HG03442 (cell line): ENCODE measurements at regions not wholly inside any gene's neighbourhood (a gene's known extent, or its start where the extent isn't known, plus 50 kb on each side); places are given as distances from the start of the nearest gene placed in this dataset.
"Not testable (repeated sequence)": the region's sequence is repeated elsewhere in the genome, so short reads cannot be mapped to it uniquely, and the experiment has no call there.

Source experiments
- ATAC-seq: cut with Tn5 transposase; IDR thresholded peaks from one replicate; pipeline ENCODE4 v1.9.1; 2021; ENCODE audit warnings: mild to moderate bottlenecking, moderate library complexity; ENCODE audit not compliant: unreplicated experiment

- ATAC-seq, result no peak
Measured at GRCh38 chr4:84298023-84298718, 200.9 kb downstream of the NKX6-1 start.

GRCh38 chr4:84291969-84292368 lies 207.1 kb downstream of the NKX6-1 start:
- no peak for ATAC-seq

DNA sequence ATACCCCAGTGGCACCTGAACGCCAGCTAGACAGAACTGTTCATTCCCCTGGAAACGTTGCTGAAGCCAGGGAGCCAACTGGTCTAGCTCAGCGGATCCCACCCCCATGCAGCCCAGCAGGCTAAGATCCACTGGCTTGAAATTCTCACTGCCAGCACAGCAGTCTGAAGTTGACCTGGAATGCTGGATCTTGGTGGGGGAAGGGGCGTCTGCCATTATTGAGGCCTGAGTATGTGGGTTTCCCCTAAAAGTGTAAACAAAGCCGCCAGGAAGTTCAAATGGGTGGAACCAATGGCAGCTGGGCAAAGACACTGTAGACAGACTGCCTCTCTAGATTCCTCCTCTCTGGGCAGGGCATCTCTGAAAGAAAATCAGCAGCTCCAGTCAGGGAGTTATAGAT lies 213.0 kb downstream of the NKX6-1 start:
- no peak for ATAC-seq

DNA sequence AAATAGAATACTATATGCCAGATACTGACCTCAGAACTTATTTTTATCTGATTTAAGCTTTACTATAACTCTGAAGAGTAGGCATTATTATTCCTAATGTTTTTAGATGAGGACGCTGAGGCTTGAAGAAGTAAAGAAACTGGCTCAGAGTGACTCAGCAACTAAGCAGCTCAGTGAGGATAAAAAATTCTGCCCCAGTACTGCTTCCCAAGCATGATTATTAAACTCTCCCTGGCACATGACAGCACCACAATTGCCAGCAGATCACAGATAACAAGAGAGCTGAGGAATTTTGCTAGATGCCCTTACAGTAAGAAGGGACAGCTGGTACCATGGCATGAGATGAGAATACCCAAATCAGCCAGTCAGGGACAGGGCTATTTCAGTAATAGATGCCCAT lies 219.4 kb downstream of the NKX6-1 start:
- no peak for ATAC-seq

DNA sequence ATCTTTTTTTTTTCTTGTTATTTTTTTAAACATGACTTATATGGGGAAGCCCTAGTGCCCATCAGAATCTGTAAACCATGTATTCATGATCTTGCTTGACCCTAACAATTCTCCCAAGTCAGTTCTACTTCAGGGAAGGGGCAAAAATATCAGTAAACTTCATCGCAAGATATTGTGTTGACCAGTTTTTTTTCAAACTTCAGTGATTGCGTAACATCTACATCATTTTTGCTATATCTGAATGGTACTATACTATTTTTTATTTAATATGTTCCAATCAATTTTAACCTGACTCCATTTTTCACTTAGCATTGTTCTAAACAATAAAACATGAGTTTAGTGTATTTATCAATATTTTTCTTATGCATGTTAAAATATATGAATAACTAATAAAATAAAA lies 221.2 kb downstream of the NKX6-1 start:
- no peak for ATAC-seq

DNA sequence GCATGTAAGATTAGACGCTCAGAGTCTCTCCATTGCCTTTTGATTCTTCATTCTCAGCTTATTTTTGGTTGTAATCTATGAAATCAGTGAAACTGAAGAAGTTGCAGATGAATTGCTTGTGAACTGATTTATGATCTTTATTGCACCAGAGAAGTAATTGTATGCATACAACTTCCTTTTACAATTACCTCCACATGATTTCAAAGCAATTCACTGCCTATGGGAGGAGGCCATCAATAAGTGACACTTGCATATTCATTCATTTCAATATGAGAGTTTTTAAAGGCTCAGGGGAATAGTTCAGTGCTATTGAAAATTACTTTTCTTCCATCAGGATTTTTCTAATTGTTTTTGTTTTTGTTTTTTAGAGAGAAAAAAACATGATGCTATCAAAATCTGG lies 222.3 kb downstream of the NKX6-1 start:
- ATAC-seq, result no peak

- ATAC-seq, result no peak
Measured at GRCh38 chr4:84269536-84270044, 229.5 kb downstream of the NKX6-1 start.

DNA sequence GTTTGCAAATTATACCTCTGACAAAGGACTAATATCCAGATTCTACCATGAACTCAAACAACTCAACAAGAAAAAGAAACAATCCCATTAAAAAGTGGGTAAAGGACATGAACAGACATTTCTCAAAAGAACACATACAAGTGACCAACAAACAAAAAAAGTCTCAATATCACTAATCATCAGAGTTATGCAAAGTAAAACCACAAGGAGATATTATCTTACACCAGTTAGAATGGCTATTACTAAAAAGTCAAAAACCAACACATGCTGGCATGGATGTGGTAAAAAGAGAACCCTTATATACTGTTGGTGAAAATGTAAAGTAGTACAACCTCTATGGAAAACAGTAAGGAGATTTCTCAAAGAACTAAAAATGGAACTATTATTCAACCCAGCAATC lies 234.4 kb downstream of the NKX6-1 start:
- ATAC-seq, result no peak

- peak; percentile 33 for ATAC-seq
Measured at GRCh38 chr4:84263415-84263814, 235.7 kb downstream of the NKX6-1 start.

DNA sequence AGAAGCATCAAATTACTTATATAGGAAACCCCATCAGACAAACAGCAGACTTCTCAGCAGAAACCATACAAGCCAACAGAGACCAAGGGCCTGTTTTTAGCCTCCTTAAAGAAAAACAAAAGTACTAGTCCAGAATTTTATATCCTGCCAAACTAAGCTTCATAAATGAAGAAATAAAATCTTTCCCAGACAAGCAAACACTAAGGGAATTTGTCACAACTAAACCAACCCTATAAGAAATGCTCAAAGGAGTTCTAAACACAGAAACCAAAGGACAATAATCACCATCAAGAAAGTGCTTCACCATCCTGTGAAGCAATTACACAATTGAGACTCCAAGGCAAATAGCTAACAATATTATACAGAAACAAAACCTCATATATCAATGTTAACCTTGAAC lies 238.6 kb downstream of the NKX6-1 start:
- no peak for ATAC-seq

- ATAC-seq, result peak; percentile 84
Measured at GRCh38 chr4:84258905-84259830, 239.9 kb downstream of the NKX6-1 start.

DNA sequence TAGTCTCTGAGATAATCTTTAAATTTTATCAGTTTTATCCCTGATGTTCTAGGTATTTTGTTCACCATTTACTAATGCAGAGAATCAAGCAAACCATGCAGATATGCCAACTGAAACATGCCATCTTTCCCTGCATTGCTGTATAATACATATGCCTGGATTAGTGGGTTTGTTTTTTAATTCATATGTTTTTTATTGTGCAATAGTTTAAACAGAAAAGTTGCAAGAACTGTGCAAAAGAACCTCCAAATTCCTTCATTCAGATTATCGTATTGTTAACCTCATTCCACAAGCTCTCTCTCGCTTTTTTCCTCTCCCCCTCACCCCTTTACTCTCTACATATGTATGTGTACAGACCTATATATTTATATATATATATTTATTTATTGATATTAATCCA lies 244.6 kb downstream of the NKX6-1 start:
- no peak for ATAC-seq

DNA sequence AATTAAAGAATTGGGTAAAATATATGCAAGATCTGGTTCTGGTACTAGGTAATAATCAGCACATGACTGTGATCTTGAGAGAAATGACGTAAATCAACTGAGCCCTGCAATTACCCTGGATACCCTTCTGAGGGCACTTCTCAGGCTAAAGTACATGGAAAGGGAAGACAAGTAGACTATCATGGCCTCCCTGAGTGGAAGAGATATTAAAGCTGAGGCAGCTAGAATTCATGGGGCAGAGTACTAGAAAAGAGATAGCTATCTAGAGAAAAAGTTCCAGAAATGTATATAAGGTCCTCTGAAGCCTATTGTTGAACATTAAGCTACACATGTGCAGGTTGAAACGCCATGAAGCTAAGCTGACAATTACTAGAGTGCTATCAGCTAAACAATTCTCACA lies 249.6 kb downstream of the NKX6-1 start:
- no peak for ATAC-seq

GRCh38 chr4:84245042-84245441 lies 254.1 kb downstream of the NKX6-1 start:
- not testable (repeated sequence) for ATAC-seq

DNA sequence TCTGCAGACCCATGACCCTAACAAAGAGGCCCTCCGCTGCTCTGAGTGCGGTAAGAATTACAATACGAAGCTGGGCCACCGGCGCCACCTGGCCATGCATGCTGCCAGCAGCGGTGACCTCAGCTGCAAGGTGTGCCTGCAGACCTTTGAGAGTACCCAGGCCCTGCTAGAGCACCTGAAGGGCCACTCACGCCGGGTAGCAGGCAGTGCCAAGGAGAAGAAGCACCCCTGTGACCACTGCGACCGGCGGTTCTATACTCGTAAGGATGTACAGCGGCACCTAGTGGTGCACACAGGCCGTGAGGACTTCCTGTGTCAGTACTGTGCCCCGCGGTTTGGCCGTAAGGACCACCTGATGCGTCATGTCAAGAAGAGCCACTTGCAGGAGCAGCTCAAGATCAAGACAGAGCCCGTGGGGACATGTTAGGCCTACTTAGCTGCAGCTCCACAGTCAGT lies 254.7 kb downstream of the NKX6-1 start:
- not testable (repeated sequence) for ATAC-seq

DNA sequence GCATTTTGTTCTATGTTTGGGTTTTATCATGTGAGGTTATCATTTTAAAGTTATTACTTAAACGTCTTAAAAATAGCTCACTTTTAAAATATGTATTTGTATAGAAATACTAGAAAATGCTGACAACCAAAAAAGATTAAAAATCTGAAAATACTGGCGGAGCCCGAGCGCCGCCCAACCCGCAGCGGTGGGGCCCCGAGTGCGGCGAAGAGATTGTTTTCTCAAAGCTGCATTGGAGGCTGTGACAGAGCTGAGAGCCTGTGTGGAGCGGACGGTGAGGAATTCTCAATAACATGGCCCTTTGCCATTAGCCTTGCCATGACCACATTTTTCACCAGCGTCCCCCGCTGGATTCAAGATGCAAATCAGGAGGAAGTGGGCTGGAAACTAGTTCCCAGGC lies 255.4 kb downstream of the NKX6-1 start:
- ATAC-seq, result no peak

DNA sequence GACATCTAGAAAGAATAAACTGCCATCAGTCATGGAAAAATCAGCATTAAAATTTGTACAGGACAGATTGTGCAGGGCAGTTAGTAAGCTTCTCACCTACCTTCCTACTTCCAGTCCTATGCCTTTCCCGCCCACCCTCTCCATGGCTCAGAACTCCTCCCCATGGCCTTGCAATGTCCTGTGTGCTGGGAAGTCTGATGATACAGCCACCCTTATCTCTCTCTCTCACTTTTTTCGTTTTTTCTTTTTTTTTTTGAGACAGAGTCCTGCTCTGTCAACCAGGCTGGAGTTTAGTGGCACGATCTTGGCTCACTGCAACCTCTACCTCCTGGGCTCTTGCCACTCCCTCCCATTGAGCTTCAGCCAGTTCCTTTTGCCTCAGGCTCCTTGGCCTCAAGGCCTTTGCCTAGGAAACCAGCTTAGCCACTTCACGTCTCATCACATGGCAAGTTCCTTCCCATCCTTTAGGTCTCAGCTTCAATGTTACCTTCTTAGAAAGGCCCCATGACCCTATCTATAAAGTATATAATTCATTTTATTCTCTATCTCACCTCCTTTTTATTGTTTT lies 259.7 kb downstream of the NKX6-1 start:
- ATAC-seq, result no peak

GRCh38 chr4:84238247-84239090 lies 260.6 kb downstream of the NKX6-1 start:
- no peak for ATAC-seq

- no peak for ATAC-seq
Measured at GRCh38 chr4:84237008-84237407, 262.1 kb downstream of the NKX6-1 start.

GRCh38 chr4:84235126-84235944 lies 263.8 kb downstream of the NKX6-1 start:
- peak; percentile 96 for ATAC-seq
